HG02970 (cell line): ENCODE measurements at regions not wholly inside any gene's neighbourhood (a gene's known extent, or its start where the extent isn't known, plus 50 kb on each side); places are given as distances from the start of the nearest gene placed in this dataset.

Experiments
- ATAC-seq: cut with Tn5 transposase; IDR thresholded peaks from one replicate; pipeline ENCODE4 v1.9.1; 2021; ENCODE audit warnings: mild to moderate bottlenecking, moderate library complexity, moderate number of reproducible peaks; ENCODE audit not compliant: unreplicated experiment, low FRiP score

DNA sequence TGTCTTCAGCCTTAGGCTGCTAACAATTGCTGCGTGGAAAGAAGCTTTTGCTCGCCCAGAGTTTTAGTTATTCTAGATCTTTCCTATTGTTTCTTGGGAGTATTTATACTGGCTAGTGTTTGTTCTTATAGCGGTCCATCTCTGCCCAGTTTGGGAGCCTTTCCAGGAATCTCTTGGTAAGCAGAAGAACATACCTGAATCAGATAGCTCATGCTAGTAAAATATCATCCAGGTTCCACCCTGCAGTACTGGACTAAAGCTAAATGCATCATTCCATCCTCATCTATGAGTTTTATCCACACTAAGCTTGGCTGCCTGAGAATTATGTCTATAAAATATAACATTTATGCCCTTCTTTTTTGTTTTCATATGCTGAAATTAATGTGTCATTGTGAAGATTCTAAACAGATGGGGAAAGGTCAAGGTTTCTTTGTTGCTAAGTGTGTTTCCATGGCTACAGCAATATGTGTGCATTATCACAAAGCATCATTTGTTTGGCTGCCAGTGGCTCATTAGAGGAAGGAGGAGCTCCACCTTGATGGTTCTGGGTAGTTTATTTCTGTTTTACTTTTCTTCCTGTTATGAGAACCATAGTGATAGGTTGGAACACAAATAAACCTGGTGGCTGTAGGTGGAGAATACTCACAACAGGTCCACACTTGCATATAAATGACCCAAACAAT, 182.8 kb downstream of the PIK3C3 start:
- ATAC-seq = no peak

- ATAC-seq = no peak
Measured at GRCh38 chr18:42141439-42141838, 186.4 kb downstream of the PIK3C3 start.

GRCh38 chr18:42155024-42155423, 200.0 kb downstream of the PIK3C3 start:
- no peak for ATAC-seq

DNA sequence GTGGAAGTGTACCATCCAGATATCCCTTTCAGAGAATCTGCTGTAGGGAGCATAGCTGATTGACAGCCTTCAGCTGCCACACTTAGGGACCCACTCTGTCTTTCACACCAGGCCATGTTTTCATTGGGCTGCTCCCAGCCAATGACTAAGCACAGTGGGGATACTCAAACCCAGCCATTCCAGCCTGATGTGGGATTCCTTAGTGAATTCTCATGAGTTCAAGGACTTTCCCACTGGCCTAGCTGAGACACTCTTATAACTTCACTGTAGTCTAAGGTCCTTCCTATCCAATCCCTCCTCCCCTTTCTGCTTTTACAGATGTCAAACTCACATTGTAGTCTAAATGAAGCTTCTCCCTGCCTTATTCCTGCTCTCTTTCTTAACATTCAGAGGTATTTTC, 201.2 kb downstream of the PIK3C3 start:
- no peak for ATAC-seq

DNA sequence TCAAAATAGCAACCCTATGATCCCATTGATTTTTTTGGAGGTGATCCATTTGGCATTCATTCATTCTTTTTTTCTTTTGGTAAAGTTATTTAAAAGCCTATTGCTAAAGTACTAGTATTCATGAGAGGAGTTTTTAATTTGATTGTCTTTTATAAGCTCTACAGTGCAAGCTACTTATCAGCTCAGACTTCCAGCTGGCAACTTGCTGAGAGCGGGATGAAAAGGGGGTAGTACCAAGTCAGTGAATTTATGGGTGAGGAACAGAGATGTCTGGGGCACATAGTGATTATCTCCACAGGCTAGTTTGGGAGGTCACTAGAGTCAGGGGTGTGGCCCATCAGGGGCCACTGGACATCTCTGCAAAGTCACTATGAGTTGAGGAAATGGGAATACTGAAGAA, 202.4 kb downstream of the PIK3C3 start:
- no peak for ATAC-seq

- ATAC-seq = no peak
Measured at GRCh38 chr18:42157878-42158277, 202.8 kb downstream of the PIK3C3 start.

DNA sequence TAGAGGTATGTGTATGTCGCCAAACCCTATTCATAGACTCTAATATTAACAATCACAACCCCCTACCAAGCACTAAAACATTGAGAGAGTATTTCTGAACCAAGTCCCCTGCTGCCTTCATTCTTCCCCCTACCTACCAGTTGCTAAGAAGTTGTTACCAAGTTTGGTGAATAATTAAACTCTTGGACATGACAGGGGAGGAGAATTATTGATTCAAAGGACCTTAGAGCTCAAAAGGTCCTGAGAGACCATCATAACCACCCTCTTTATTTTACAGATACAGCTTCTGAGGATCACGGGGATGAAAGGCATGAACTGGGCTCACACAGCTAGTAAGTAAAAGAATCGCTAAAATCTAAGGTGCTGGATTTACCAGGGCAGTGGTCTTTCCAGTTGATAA, 204.1 kb downstream of the PIK3C3 start:
- no peak for ATAC-seq

GRCh38 chr18:42163321-42163720, 208.3 kb downstream of the PIK3C3 start:
- no peak for ATAC-seq

DNA sequence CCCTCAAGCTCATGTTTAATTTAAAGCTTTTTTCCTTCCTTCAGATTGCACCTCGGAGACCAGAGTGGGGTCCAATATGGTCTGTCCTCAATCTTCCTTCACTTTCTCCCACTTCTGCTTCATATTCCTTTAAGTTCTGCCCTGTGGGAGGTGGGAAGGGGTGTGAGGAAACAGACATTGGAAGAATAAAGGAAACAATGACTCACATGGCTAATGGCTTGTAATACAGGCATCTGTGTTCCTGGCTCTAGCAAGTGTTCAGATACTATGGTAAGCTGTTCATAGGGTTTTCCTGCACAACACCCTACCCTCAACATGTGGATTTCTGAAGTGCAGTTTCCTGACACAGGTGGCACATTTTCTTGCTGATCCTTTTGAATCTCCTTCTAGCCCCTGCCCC, 209.5 kb downstream of the PIK3C3 start:
- ATAC-seq = no peak

GRCh38 chr18:42165922-42166513, 211.0 kb downstream of the PIK3C3 start:
- ATAC-seq = no peak

DNA sequence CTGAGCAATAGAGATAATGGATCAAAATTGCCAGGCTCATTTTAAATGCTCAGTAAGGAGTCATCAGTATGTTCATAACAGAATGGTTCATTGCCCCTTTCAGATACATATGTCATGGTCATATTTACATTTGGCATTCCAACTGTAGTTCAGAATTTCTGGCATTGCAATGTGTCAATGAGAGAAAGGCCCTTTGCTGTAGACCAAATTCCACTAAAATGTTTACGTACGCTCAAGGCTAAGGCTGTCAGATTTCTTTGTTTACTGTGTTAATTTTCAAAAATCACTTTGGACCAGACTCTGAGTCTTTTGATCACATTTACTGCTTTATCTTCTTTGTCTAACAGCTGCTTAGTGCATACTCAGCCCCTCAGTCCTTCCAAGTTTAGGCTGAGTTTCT, 213.5 kb downstream of the PIK3C3 start:
- ATAC-seq = no peak

GRCh38 chr18:42168907-42169306, 213.9 kb downstream of the PIK3C3 start:
- ATAC-seq = no peak

DNA sequence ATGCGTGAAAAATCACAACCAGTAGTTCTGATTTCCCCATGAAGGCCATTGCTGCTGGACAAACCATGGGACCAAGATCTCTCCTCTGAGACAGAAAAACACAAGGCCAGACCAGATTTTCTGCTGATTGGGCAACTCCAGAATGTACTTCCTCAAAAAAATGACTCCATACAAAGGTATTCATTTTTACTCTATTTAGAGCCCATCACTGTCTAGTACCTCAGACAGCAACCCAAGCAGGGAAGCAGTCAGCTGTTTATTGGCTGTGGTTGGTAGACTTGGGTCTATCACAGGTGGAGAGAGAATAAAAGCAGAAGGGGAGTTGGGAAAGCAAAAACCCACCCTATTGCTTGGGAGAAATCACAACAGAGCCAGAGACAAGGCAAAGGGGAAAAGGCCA, 219.9 kb downstream of the PIK3C3 start:
- ATAC-seq = no peak

DNA sequence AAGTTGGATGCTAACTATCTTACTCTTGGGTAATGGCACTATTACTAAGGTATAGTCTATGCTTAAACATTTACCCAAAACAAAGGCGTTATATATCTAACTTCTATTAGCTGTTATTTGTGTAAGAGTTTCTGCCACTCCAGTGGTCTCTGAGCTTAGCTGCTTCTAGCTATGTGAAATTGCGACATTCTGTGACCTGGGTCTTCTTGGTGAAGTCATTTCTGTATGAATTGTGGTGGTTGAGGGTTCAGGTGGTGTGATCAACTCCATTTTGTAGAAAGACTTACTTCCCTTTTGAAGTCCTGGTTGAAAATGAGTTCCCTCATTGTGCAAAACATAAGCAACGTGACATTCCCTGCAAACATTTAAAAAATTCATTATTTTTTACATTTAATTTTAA, 221.6 kb downstream of the PIK3C3 start:
- ATAC-seq = no peak

- ATAC-seq = no peak
Measured at GRCh38 chr18:42177390-42177789, 222.4 kb downstream of the PIK3C3 start.

- ATAC-seq = no peak
Measured at GRCh38 chr18:42178376-42179080, 223.5 kb downstream of the PIK3C3 start.

DNA sequence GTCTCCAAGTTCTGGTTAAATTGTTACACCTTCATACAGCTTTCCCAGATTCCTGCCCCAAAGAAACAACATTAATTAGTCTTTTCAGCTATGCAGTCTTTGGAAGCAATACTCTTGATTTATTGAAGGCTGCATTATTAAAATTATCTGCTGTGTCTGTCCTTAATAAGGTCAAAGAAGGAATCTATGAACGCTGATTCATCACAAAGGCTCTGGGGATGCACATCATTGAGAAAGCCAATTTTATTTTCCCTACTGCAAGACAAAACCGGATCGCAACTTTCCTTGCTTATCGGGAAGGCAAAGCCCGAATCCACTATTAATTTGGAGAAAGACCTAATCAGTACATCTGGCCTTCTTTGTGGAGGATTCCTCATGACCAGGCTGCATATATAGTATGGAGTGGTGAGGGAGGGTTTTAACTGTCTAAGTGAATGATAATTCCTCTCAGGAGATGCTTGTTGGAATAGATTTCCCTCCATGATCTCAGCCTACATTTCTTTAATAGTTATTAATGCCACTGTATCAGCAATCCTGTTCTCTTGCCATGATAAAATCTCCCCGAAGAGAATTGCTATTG, 224.6 kb downstream of the PIK3C3 start:
- ATAC-seq = no peak

DNA sequence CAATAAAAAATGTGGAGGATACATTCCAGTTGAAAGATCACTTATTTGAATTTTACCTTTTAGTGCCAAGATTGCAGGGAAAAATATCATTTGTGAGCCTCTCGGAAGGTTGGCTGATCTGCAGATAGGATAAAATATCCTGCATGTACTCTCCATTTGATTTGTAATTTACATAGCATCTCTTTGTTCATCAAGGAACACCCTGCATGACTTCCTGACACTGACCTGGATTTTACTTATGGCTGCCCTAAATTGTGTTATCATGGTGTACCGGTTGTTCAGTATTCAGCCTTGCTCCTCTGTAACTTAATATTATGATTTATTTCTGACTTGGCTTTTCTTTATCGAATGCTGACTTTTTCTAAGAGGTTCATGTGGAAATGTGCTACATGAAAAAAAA, 226.4 kb downstream of the PIK3C3 start:
- no peak for ATAC-seq

DNA sequence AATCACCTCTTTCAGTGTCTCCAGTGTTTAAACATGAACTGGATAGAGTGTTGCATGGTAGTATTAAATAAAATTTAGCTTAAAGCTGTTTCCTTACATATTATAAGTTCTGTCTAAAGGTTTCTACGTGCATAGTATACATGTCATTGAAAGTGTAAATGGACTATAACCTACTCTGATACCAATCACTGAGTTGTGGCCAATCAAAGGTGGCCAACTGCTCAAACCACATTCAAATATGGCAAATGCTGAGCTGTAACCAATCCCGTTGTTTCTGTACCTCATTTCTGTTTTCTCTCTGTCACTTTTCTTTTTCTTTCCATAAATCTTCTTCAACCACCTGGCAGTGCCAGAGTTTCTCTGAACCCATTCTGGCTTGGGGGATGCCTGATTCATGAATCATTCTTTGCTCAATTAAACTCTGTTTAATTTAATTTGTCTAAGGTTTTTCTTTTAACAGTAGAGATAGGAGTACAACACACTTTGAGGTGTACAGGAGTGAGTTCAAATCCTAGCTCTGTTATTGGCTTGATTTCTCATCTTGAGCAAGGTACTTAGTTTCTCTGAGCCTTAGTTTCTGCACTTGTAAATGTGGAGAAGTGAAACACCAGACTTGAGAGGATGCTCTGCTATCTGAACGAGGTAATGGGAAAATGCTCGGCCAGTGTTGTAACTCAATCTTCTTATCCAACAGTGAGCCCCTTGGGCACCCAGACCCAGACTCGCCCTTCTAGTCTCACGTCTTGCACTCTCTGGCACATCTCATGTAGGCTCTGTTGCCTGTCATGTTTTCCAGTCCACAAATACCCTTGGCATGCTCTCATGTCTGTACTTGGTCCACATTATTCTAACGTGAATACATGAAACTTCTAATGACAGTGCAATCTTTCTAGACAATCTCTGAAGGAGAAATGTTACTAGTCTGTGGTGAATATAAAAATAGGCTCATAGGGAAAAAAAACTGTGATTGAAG, 228.0 kb downstream of the PIK3C3 start:
- no peak for ATAC-seq

DNA sequence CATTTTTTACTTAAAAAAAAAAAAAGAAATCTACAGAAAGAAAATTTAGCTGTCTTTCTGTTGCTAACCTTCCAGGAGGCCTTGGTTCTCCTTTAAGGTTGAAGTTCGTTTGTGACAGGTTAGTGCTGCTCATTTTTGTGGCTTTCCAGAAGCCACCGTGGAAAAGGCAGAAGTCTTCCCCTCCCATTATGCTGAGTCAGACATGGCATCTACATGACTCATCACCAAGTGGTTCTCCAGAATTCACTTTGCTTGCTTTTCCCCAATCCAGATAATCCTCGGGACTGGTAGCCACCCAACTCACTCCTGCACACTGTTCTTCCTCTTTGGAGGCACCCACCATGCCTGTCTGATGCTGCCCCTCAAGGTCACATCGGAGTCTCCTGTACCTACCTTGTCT, 228.7 kb downstream of the PIK3C3 start:
- no peak for ATAC-seq
